HEK293 (cell line): ENCODE measurements at regions not wholly inside any gene's neighbourhood (a gene's known extent, or its start where the extent isn't known, plus 50 kb on each side); places are given as distances from the start of the nearest gene placed in this dataset.

Experiments used
- CTCF ChIA-PET: fragments of 350-600 bp; formaldehyde crosslinking; extraction: SDS; loops from one replicate; lab custom pipeline; 2021; ENCODE audit warnings: antibody characterized with exemption; lab: Yijun Ruan, JAX
- POLR2A ChIA-PET: fragments of 300-600 bp; formaldehyde crosslinking; extraction: SDS; loops from one replicate; lab custom pipeline; 2020; ENCODE audit warnings: antibody characterized with exemption, inconsistent platforms; lab: Yijun Ruan, JAX
- H3K27ac ChIP-seq: fragments of 200-500 bp; sonication (Bioruptor generic); 2 replicates; pipeline ENCODE4 v1.5.1; 2014; ENCODE audit warnings: low read depth, low read length, control low read depth, inconsistent platforms; ENCODE audit errors: extremely low read depth
- H3K36me3 ChIP-seq, 2 experiments: fragments of 200-500 bp in 1 of 2; sonication (Bioruptor generic) in 1 of 2; 1 replicate in 1 of 2; 2 replicates in 1 of 2; pipeline ENCODE4 v1.5.1; 2014 to 2017; ENCODE audit warnings: inconsistent platforms in 2 of 2, low read length in 2 of 2; ENCODE audit not compliant: control insufficient read depth in 2 of 2, insufficient read depth in 1 of 2
- H3K4me1 ChIP-seq: fragments of 200-500 bp; sonication (Bioruptor generic); 2 replicates; pipeline ENCODE4 v1.5.1; 2014; ENCODE audit warnings: mild to moderate bottlenecking, low read length, inconsistent platforms; ENCODE audit not compliant: control insufficient read depth, insufficient read depth
- H3K4me3 ChIP-seq: 2 replicates; pipeline ENCODE4 v1.5.1; 2011; ENCODE audit warnings: low read depth, mild to moderate bottlenecking, control low read depth, low read length, moderate library complexity
- H3K9me3 ChIP-seq: fragments of 200-500 bp; sonication (Bioruptor generic); 2 replicates; pipeline ENCODE4 v1.5.1; 2014; ENCODE audit warnings: low read depth, low read length, inconsistent platforms; ENCODE audit not compliant: control insufficient read depth, insufficient read depth
- GLIS1 ChIP-seq: fragments of 450-650 bp; formaldehyde crosslinking; IDR thresholded peaks from 2 replicates; pipeline ENCODE4 v1.5.1; 2016; ENCODE audit warnings: missing biosample characterization, missing genetic modification characterization
- PBX3 ChIP-seq: sonication (generic); formaldehyde crosslinking; IDR thresholded peaks from 2 replicates; pipeline ENCODE4 v1.8.1; 2022; ENCODE audit warnings: mild to moderate bottlenecking, moderate library complexity, missing genetic modification reagents
- PRDM2 ChIP-seq: fragments of 450-650 bp; formaldehyde crosslinking; IDR thresholded peaks from 2 replicates; pipeline ENCODE4 v1.5.1; 2016; ENCODE audit warnings: missing biosample characterization, missing genetic modification characterization, borderline replicate concordance
- ZNF112 ChIP-seq: fragments of 450-650 bp; formaldehyde crosslinking; IDR thresholded peaks from 2 replicates; pipeline ENCODE4 v1.5.0; 2017; ENCODE audit warnings: missing biosample characterization, missing genetic modification characterization
- ZNF155 ChIP-seq: fragments of 450-650 bp; formaldehyde crosslinking; IDR thresholded peaks from 2 replicates; pipeline ENCODE4 v1.5.1; 2016; ENCODE audit warnings: missing biosample characterization, missing genetic modification characterization
- ZNF184 ChIP-seq: fragments of 450-650 bp; IDR thresholded peaks from 2 replicates; pipeline ENCODE4 v1.5.1; 2018; ENCODE audit warnings: missing biosample characterization, mild to moderate bottlenecking, missing genetic modification characterization
- ZNF248 ChIP-seq: fragments of 450-650 bp; formaldehyde crosslinking; IDR thresholded peaks from 2 replicates; pipeline ENCODE4 v1.5.1; 2017; ENCODE audit warnings: missing biosample characterization, missing genetic modification characterization
- ZNF37A ChIP-seq: fragments of 450-650 bp; IDR thresholded peaks from 2 replicates; pipeline ENCODE4 v1.5.1; 2018; ENCODE audit warnings: missing biosample characterization, missing genetic modification characterization
- ZNF48 ChIP-seq: fragments of 450-650 bp; formaldehyde crosslinking; IDR thresholded peaks from 2 replicates; pipeline ENCODE4 v1.5.1; 2016; ENCODE audit warnings: missing biosample characterization, missing genetic modification characterization
- ZNF518A ChIP-seq: fragments of 450-650 bp; formaldehyde crosslinking; conservative IDR thresholded peaks from 2 replicates; pipeline ENCODE4 v1.5.1; 2016; ENCODE audit warnings: low read depth, missing biosample characterization, missing genetic modification characterization
- ZNF544 ChIP-seq: fragments of 450-650 bp; formaldehyde crosslinking; IDR thresholded peaks from 2 replicates; pipeline ENCODE4 v1.5.0; 2017; ENCODE audit warnings: missing biosample characterization, missing genetic modification characterization
- ZNF580 ChIP-seq: fragments of 450-650 bp; formaldehyde crosslinking; IDR thresholded peaks from 2 replicates; pipeline ENCODE4 v1.5.1; 2016; ENCODE audit warnings: missing biosample characterization, missing genetic modification characterization
- ZNF600 ChIP-seq: fragments of 450-650 bp; formaldehyde crosslinking; IDR thresholded peaks from 2 replicates; pipeline ENCODE4 v1.5.1; 2016; ENCODE audit warnings: missing biosample characterization, missing genetic modification characterization
- ZNF704 ChIP-seq: fragments of 450-650 bp; formaldehyde crosslinking; IDR thresholded peaks from 2 replicates; pipeline ENCODE4 v1.5.1; 2016; ENCODE audit warnings: missing biosample characterization, missing genetic modification characterization

GRCh38 chr5:92418341-92418740, 1035.2 kb upstream of the ARRDC3 start (continued):
- no peak for TF ChIP-seq ZNF704 (tag by site-specific recombination)
- TF ChIP-seq ZNF580 (tag by site-specific recombination) = no peak
- TF ChIP-seq ZNF155 (tag by site-specific recombination) = no peak
- no peak for TF ChIP-seq ZNF48 (tag by site-specific recombination)

GRCh38 chr5:92409134-92409533, 1026.0 kb upstream of the ARRDC3 start:
- H3K4me1 ChIP-seq = no peaks in the 10 kb centered on the region
- H3K9me3 ChIP-seq = no peaks in the 10 kb centered on the region
- CTCF ChIA-PET = no interaction called here
- H3K36me3 ChIP-seq = no peaks in the 10 kb centered on the region
- POLR2A ChIA-PET = no interaction called here
- TF ChIP-seq ZNF248 (tag by site-specific recombination) (no peak), ZNF112 (tag by site-specific recombination) (no peak)
- no peak overlapping the region for H3K4me3 ChIP-seq
- H3K27ac ChIP-seq = no peak overlapping the region

- Histone ChIP-seq H3K27ac (no peak overlapping the region), H3K4me3 (no peak overlapping the region), H3K4me1 (no peaks in the 10 kb centered on the region), H3K36me3 (no peaks in the 10 kb centered on the region), H3K9me3 (no peaks in the 10 kb centered on the region)
- no peak for TF ChIP-seq GLIS1
- no peak for TF ChIP-seq ZNF37A (tag by site-specific recombination)
- TF ChIP-seq ZNF544 (tag by site-specific recombination) = no peak
- TF ChIP-seq ZNF518A (tag by site-specific recombination) = no peak
- no peak for TF ChIP-seq ZNF600 (tag by site-specific recombination)
- no peak for TF ChIP-seq PRDM2 (tag by site-specific recombination)
- TF ChIP-seq ZNF184 (tag by site-specific recombination) = no peak
- no peak for TF ChIP-seq PBX3 (CRISPR knock-in tag)
- ChIA-PET CTCF (no interaction called here), POLR2A (no interaction called here)
Measured at GRCh38 chr5:92402956-92403702, 1020.0 kb upstream of the ARRDC3 start.
